B cell (primary cell): ENCODE measurements at regions not wholly inside any gene's neighbourhood (a gene's known extent, or its start where the extent isn't known, plus 50 kb on each side); places are given as distances from the start of the nearest gene placed in this dataset.

ENCODE experiments used
- ATAC-seq: fragments of 200-7000 bp; cut with Tn5 transposase; one replicate; pipeline ENCODE4 v1.10.0; 2021; ENCODE audit warnings: low read depth, mild to moderate bottlenecking, moderate number of reproducible peaks, moderate library complexity
- CTCF ChIA-PET: fragments of 350-600 bp; sonication (Branson Sonifier 250); formaldehyde crosslinking; loops from one replicate; lab custom pipeline; 2021; ENCODE audit warnings: antibody characterized with exemption, inconsistent platforms; lab: Charles Lee
- POLR2A ChIA-PET: fragments of 350-600 bp; sonication (Branson Sonifier 250); formaldehyde crosslinking; loops from one replicate; lab custom pipeline; 2021; ENCODE audit warnings: antibody characterized with exemption; lab: Charles Lee
- DNase-seq: peaks from one replicate; pipeline ENCODE4 v3.0.0; 2013
- H2AFZ ChIP-seq: 2 replicates; pipeline ENCODE4 v1.6.1; 2012; ENCODE audit warnings: mild to moderate bottlenecking, low read depth, low read length; ENCODE audit not compliant: insufficient read depth, poor library complexity, severe bottlenecking
- H3K27ac ChIP-seq, 2 donors: 1 replicate in 1 of 2; 2 replicates in 1 of 2; pipeline ENCODE4 v1.5.1; 2012 to 2013; ENCODE audit warnings: low read length in 2 of 2, mild to moderate bottlenecking in 2 of 2, moderate library complexity in 1 of 2
- H3K27me3 ChIP-seq, 4 experiments: fragments of 200-600 bp in 1 of 4; sonication (generic) in 1 of 4; replicated peaks in 1 of 4; 1 replicate in 2 of 4; 2 replicates in 2 of 4; pipeline versions ENCODE4 v1.6.1 to v1.7.0; 2013 to 2016; ENCODE audit warnings: low read length in 3 of 4, mild to moderate bottlenecking in 2 of 4, mixed read lengths in 1 of 4, moderate library complexity in 1 of 4; ENCODE audit not compliant: insufficient read depth in 4 of 4, control insufficient read depth in 3 of 4; ENCODE audit errors: control extremely low read depth in 1 of 4
- H3K36me3 ChIP-seq, 2 experiments: replicated peaks in 1 of 2; 1 replicate in 1 of 2; 2 replicates in 1 of 2; pipeline versions ENCODE4 v1.6.1 to v1.7.1; 2013; ENCODE audit warnings: low read length in 1 of 2; ENCODE audit not compliant: insufficient read depth in 2 of 2, control insufficient read depth in 1 of 2; ENCODE audit errors: control extremely low read depth in 1 of 2, extremely low read depth in 1 of 2
- H3K4me1 ChIP-seq, 2 donors: fragments of 200-600 bp in 1 of 2; sonication (generic) in 1 of 2; 1 replicate in 1 of 2; 2 replicates in 1 of 2; pipeline versions ENCODE4 v1.5.1 to v1.6.1; 2013 to 2017; ENCODE audit warnings: low read length in 2 of 2; ENCODE audit not compliant: control insufficient read depth in 2 of 2, insufficient read depth in 2 of 2
- H3K4me2 ChIP-seq: replicated peaks from 2 replicates; pipeline ENCODE3; 2012; ENCODE audit warnings: mild to moderate bottlenecking, low read depth, low read length; ENCODE audit not compliant: poor library complexity, severe bottlenecking
- H3K4me3 ChIP-seq, 5 experiments: fragments of 200-600 bp in 1 of 5; sonication (generic) in 1 of 5; 1 replicate in 3 of 5; 2 replicates in 2 of 5; pipeline versions ENCODE4 v1.5.1 to v1.7.0; 2011 to 2016; ENCODE audit warnings: low read length in 4 of 5, mild to moderate bottlenecking in 4 of 5, low read depth in 2 of 5, control low read depth in 1 of 5, moderate library complexity in 1 of 5; ENCODE audit not compliant: insufficient read depth in 1 of 5; ENCODE audit errors: control extremely low read depth in 1 of 5, extremely low read depth in 1 of 5
- H3K79me2 ChIP-seq: fragments of 200-600 bp; sonication (generic); one replicate; pipeline ENCODE4 v1.6.0; 2016; ENCODE audit warnings: low read length; ENCODE audit not compliant: control insufficient read depth, insufficient read depth
- H3K9ac ChIP-seq: fragments of 200-600 bp; sonication (generic); 2 replicates; pipeline ENCODE4 v1.6.1; 2017; ENCODE audit warnings: mild to moderate bottlenecking, low read length, moderate library complexity
- H3K9me3 ChIP-seq, 3 donors: one replicate each; pipeline versions ENCODE4 v1.6.1 to v1.7.1; 2013; ENCODE audit warnings: low read length in 2 of 3; ENCODE audit not compliant: control insufficient read depth in 2 of 3, insufficient read depth in 1 of 3; ENCODE audit errors: control extremely low read depth in 1 of 3
- H4K20me1 ChIP-seq: 2 replicates; pipeline ENCODE4 v1.6.0; 2012; ENCODE audit warnings: mild to moderate bottlenecking, low read length; ENCODE audit not compliant: insufficient read depth, control insufficient read depth, poor library complexity, severe bottlenecking
- H3K27ac Mint-ChIP-seq: one replicate; pipeline ENCODE4 v1.8.0; 2021; ENCODE audit warnings: mixed read lengths
- H3K27me3 Mint-ChIP-seq: one replicate; pipeline ENCODE4 v1.8.0; 2021; ENCODE audit warnings: mixed read lengths
- H3K4me1 Mint-ChIP-seq: one replicate; pipeline ENCODE4 v1.8.0; 2021; ENCODE audit warnings: mixed read lengths
- H3K4me3 Mint-ChIP-seq: one replicate; pipeline ENCODE4 v1.8.0; 2021; ENCODE audit warnings: mixed read lengths
- H3K9me3 Mint-ChIP-seq: one replicate; pipeline ENCODE4 v1.8.0; 2022; ENCODE audit warnings: mixed read lengths; ENCODE audit not compliant: insufficient read depth
- EZH2 ChIP-seq: IDR thresholded peaks from 2 replicates; pipeline ENCODE4 v1.6.1; 2012; ENCODE audit warnings: borderline replicate concordance, low read depth, mild to moderate bottlenecking, moderate library complexity, low read length; ENCODE audit not compliant: insufficient read depth, poor library complexity, severe bottlenecking
- WGBS: methylation state at CpG from one replicate; pipeline ENCODE4 v1.1.5; 2013; ENCODE audit warnings: missing lambda C conversion rate; ENCODE audit not compliant: insufficient coverage; 5-methylcytosine and 5-hydroxymethylcytosine counted together
- intact Hi-C: fragments of 100-400 bp; cut with micrococcal nuclease; formaldehyde crosslinking; loops from one replicate; pipeline ENCODE4 v1.10.0; 2022
- TF ChIP-seq, protein P1 (sequence below): fragments of 200-600 bp; IDR thresholded peaks from one replicate; pipeline ENCODE4 v1.8.0; 2022; ENCODE audit warnings: antibody characterized with exemption, mild to moderate bottlenecking

DNA sequence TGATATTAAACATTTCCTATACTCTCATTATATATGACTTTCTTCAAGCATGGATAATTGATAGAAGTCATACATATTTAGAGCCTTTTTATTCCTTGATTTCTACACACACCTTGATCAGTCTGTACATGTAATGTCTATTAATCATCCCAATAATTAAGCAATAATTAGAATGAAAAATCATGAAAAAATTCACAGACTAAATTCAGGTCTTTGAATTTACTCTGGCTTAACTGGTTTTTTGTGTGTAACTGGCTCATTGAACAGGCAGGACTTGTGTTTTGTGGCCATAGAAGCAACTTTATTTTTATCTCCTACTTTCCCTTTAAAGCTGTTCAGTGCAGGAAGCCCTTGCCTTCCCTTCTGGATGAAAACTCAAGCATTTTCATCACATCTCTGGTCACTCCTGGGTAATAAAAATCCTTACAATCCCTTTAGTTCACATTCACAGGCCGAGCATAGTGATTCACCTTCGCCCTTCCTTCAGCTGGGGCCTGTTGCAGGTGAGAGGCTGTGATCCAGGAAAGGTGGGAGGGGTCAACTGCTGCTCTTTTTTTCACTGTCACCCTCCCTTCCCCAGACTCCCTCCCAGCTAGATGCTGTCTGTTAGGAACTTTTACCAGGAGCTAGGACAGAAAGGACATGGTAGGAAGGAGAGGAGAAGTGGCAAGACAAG lies 58.0 kb upstream of the ITSN2 start:
- H3K4me3 ChIP-seq = no peak overlapping the region
- Mint-ChIP-seq H3K4me3 (no peak overlapping the region), H3K4me1 (no peaks in the 10 kb centered on the region), H3K9me3 (no peaks in the 10 kb centered on the region), H3K27ac (no peak overlapping the region), H3K27me3 (no peaks in the 10 kb centered on the region)
- TF ChIP-seq EZH2 = no peak
- TF ChIP-seq, protein P1, sequence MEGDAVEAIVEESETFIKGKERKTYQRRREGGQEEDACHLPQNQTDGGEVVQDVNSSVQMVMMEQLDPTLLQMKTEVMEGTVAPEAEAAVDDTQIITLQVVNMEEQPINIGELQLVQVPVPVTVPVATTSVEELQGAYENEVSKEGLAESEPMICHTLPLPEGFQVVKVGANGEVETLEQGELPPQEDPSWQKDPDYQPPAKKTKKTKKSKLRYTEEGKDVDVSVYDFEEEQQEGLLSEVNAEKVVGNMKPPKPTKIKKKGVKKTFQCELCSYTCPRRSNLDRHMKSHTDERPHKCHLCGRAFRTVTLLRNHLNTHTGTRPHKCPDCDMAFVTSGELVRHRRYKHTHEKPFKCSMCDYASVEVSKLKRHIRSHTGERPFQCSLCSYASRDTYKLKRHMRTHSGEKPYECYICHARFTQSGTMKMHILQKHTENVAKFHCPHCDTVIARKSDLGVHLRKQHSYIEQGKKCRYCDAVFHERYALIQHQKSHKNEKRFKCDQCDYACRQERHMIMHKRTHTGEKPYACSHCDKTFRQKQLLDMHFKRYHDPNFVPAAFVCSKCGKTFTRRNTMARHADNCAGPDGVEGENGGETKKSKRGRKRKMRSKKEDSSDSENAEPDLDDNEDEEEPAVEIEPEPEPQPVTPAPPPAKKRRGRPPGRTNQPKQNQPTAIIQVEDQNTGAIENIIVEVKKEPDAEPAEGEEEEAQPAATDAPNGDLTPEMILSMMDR = no peak
- no peaks in the 10 kb centered on the region for H3K36me3 ChIP-seq
- CTCF ChIA-PET = interaction anchor here (0.7 to 8.6 kb wide), 3 partner anchors 8 to 409 kb away, joined by 3 to 92 read pairs (median 8); no protein-coding TSS in a partner anchor
- no peak for DNase-seq
- H3K4me1 ChIP-seq = no peaks in the 10 kb centered on the region
- peaks cover 0 to 3% (median 0%) of the 10 kb centered on the region in 3 donors for H3K9me3 ChIP-seq
- no peak overlapping the region for H3K4me2 ChIP-seq
- H3K27me3 ChIP-seq = no peaks in the 10 kb centered on the region
- no peak overlapping the region for H3K27ac ChIP-seq
- no peak overlapping the region for H2AFZ ChIP-seq
- intact Hi-C loops = no loop called here
- POLR2A ChIA-PET = interaction anchor here (0.7 kb wide), 1 partner anchor 12 kb away, joined by 3 read pairs; no protein-coding TSS in a partner anchor
- ATAC-seq = no peak
- no peak overlapping the region for H3K9ac ChIP-seq
- WGBS = no CpG with 5 or more reads among the region's 2 CpGs
- H4K20me1 ChIP-seq = no peaks in the 10 kb centered on the region
- no peaks in the 10 kb centered on the region for H3K79me2 ChIP-seq

DNA sequence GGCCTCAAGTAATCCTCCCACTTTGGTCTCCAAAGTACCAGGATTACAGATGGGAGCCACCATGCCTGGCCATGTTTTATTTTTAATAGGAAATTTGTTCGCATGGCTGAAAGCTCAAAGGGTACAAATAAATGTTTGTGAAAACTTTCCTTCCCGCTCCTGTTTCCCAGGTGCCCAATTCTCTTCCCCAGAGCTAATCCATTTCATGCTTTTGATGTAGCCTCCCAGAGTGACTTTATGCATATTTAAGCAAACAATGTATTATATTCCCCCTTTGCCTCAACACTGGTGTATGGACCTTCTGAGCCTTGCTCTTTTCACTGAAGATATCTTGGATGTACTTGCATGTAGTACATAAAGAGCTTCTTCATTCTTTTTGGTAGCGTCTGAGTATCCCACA lies 52.5 kb upstream of the ITSN2 start:
- Mint-ChIP-seq H3K27me3 (peaks cover 8% of the 10 kb centered on the region), H3K4me3 (no peak overlapping the region), H3K4me1 (no peaks in the 10 kb centered on the region), H3K9me3 (no peaks in the 10 kb centered on the region), H3K27ac (no peak overlapping the region)
- no peak overlapping the region for H3K4me2 ChIP-seq
- CTCF ChIA-PET = interaction anchor here (1.0 to 2.1 kb wide), 4 partner anchors 14 to 716 kb away, joined by 3 to 12 read pairs (median 6); no protein-coding TSS in a partner anchor
- WGBS = no CpG with 5 or more reads among the region's 3 CpGs
- peaks cover 0 to 5% (median 3%) of the 10 kb centered on the region in 4 experiments for H3K27me3 ChIP-seq
- no peaks in the 10 kb centered on the region for H3K4me1 ChIP-seq
- H3K4me3 ChIP-seq = no peak overlapping the region
- no peak overlapping the region for H3K9ac ChIP-seq
- DNase-seq = no peak
- H3K9me3 ChIP-seq = no peaks in the 10 kb centered on the region
- no peaks in the 10 kb centered on the region for H4K20me1 ChIP-seq
- H3K79me2 ChIP-seq = no peaks in the 10 kb centered on the region
- intact Hi-C loops = loop anchor here (5.0 kb wide), 2 partner anchors 514 to 1154 kb away; no protein-coding TSS in a partner anchor
- H2AFZ ChIP-seq = no peak overlapping the region
- no peak for TF ChIP-seq EZH2
- TF ChIP-seq, protein P1 = no peak
- no peak overlapping the region for H3K27ac ChIP-seq
- no peak for ATAC-seq
- POLR2A ChIA-PET = no interaction called here
- H3K36me3 ChIP-seq = no peaks in the 10 kb centered on the region
